HepG2 (cell line): ENCODE measurements at regions not wholly inside any gene's neighbourhood (a gene's known extent, or its start where the extent isn't known, plus 50 kb on each side); places are given as distances from the start of the nearest gene placed in this dataset.

ENCODE experiments used
- AKNA ChIP-seq: sonication (generic); formaldehyde crosslinking; IDR thresholded peaks from 2 replicates; pipeline ENCODE4 v1.4.0; 2020; ENCODE audit warnings: missing genetic modification reagents, borderline replicate concordance
- CTCF ChIP-seq: sonication (generic); formaldehyde crosslinking; IDR thresholded peaks from 2 replicates; pipeline ENCODE4 v1.5.0; 2020; ENCODE audit warnings: mild to moderate bottlenecking, missing genetic modification reagents, moderate library complexity
- FOXA3 ChIP-seq: IDR thresholded peaks from 2 replicates; pipeline ENCODE4 v1.6.1; 2016; ENCODE audit warnings: missing genetic modification reagents, missing compliant biosample characterization
- HBP1 ChIP-seq: IDR thresholded peaks from 2 replicates; pipeline ENCODE4 v1.6.1; 2016; ENCODE audit warnings: low read depth, control low read depth
- JUN ChIP-seq: sonication (generic); formaldehyde crosslinking; IDR thresholded peaks from 2 replicates; pipeline ENCODE4 v1.4.0; 2020; ENCODE audit warnings: mild to moderate bottlenecking, missing genetic modification reagents
- KAT2B ChIP-seq: fragments of 150-350 bp; IDR thresholded peaks from 2 replicates; pipeline ENCODE4 v1.6.1; 2014; ENCODE audit warnings: low read depth, low read length, borderline replicate concordance
- MAX ChIP-seq: IDR thresholded peaks from 2 replicates; pipeline ENCODE4 v1.6.1; 2012; ENCODE audit warnings: inconsistent platforms
- POLR2A ChIP-seq, 2 experiments: IDR thresholded peaks; 2 replicates each; pipeline ENCODE4 v1.6.1; 2011; ENCODE audit warnings: low read depth in 2 of 2, low read length in 2 of 2, mild to moderate bottlenecking in 1 of 2, moderate library complexity in 1 of 2; ENCODE audit not compliant: insufficient read depth in 1 of 2
- PRDM10 ChIP-seq: sonication (generic); formaldehyde crosslinking; IDR thresholded peaks from 2 replicates; pipeline ENCODE4 v1.4.0; 2020; ENCODE audit warnings: low read depth, missing genetic modification reagents
- TAF1 ChIP-seq: sonication (generic); formaldehyde crosslinking; IDR thresholded peaks from 2 replicates; pipeline ENCODE4 v1.4.0; 2020; ENCODE audit warnings: missing genetic modification reagents
- THAP8 ChIP-seq: sonication (generic); formaldehyde crosslinking; IDR thresholded peaks from 2 replicates; pipeline ENCODE4 v1.5.1; 2020; ENCODE audit warnings: missing genetic modification reagents, mild to moderate bottlenecking, borderline replicate concordance
- YY1 ChIP-seq: IDR thresholded peaks from 2 replicates; pipeline ENCODE4 v1.6.1; 2011; ENCODE audit warnings: low read length, low read depth, moderate library complexity, mild to moderate bottlenecking; ENCODE audit not compliant: insufficient read depth, insufficient replicate concordance
- ZNF20 ChIP-seq: sonication (generic); formaldehyde crosslinking; IDR thresholded peaks from 2 replicates; pipeline ENCODE4 v1.4.0; 2020; ENCODE audit warnings: mild to moderate bottlenecking, moderate library complexity, missing genetic modification reagents
- ZNF776 ChIP-seq: sonication (generic); formaldehyde crosslinking; IDR thresholded peaks from 2 replicates; pipeline ENCODE4 v1.4.0; 2020; ENCODE audit warnings: mild to moderate bottlenecking, missing genetic modification reagents

- no peak for TF ChIP-seq KAT2B
- no peak for TF ChIP-seq THAP8 (CRISPR knock-in tag)
- no peak for TF ChIP-seq YY1
- TF ChIP-seq ZNF776 = no peak
- TF ChIP-seq MAX = no peak
- TF ChIP-seq POLR2A (IDR thresholded peaks at IDR 0.05; ENCODE audit: insufficient read depth in 1 of 2, low read depth in 2 of 2, low read length in 2 of 2) = no peak
- TF ChIP-seq HBP1 (CRISPR knock-in tag) = no peak
- TF ChIP-seq CTCF = no peak
- no peak for TF ChIP-seq ZNF20
- TF ChIP-seq FOXA3 (CRISPR knock-in tag) = no peak
- no peak for TF ChIP-seq JUN
- TF ChIP-seq AKNA (CRISPR knock-in tag) = no peak
- TF ChIP-seq PRDM10 = no peak
- TF ChIP-seq TAF1 (CRISPR knock-in tag) = no peak
Observed at GRCh38 chr2:143901185-143901842, 618.6 kb downstream of the ZEB2 start.
